Esophagus squamous epithelium (tissue), 5 donors: ENCODE measurements at regions not wholly inside any gene's neighbourhood (a gene's known extent, or its start where the extent isn't known, plus 50 kb on each side); places are given as distances from the start of the nearest gene placed in this dataset.

Experiments
- DNase-seq: peaks from one replicate; lab custom pipeline; 2025; lab: John Stamatoyannopoulos, UW
- H3K27ac ChIP-seq, 4 donors: fragments of 200-600 bp; sonication (generic); one replicate each; pipeline ENCODE4 v1.5.1; 2016 to 2019; ENCODE audit warnings: mild to moderate bottlenecking in 1 of 4
- H3K27me3 ChIP-seq, 4 donors: fragments of 200-600 bp; sonication (generic); 1 replicate in 3 of 4; 2 replicates in 1 of 4; pipeline versions ENCODE4 v1.5.1 to v1.6.0; 2017 to 2021; ENCODE audit warnings: antibody characterized with exemption in 1 of 4
- H3K36me3 ChIP-seq, 3 donors: fragments of 200-600 bp; sonication (generic); one replicate each; pipeline ENCODE4 v1.5.1; 2016 to 2019
- H3K4me1 ChIP-seq, 3 donors: fragments of 200-600 bp; sonication (generic); one replicate each; pipeline ENCODE4 v1.5.1; 2017 to 2019
- H3K4me3 ChIP-seq, 4 donors: fragments of 200-600 bp; sonication (generic); 1 replicate in 3 of 4; 2 replicates in 1 of 4; pipeline ENCODE4 v1.5.1; 2016 to 2019; ENCODE audit warnings: mild to moderate bottlenecking in 2 of 4, moderate library complexity in 1 of 4
- H3K9me3 ChIP-seq, 3 donors: fragments of 200-600 bp; sonication (generic); one replicate each; pipeline ENCODE4 v1.5.1; 2016 to 2019
- CTCF ChIP-seq, 6 experiments: fragments of 450-650 bp in 4 of 6; fragments of 200-600 bp in 2 of 6; sonication (generic) in 2 of 6; IDR thresholded peaks; one replicate each; pipeline ENCODE4 v1.5.1; 2016 to 2019; ENCODE audit warnings: antibody characterized with exemption in 6 of 6, mild to moderate bottlenecking in 4 of 6, moderate library complexity in 4 of 6
- POLR2A ChIP-seq, 4 donors: fragments of 450-650 bp; IDR thresholded peaks; one replicate each; pipeline ENCODE4 v1.6.1; 2017; ENCODE audit warnings: antibody characterized with exemption in 4 of 4, mild to moderate bottlenecking in 4 of 4, moderate library complexity in 3 of 4
- WGBS, 2 donors: methylation state at CpG; one replicate each; pipeline ENCODE4 v1.1.5; 2018; 5-methylcytosine and 5-hydroxymethylcytosine counted together
- intact Hi-C: fragments of 100-400 bp; cut with DNase I; formaldehyde crosslinking; loops from one replicate; pipeline ENCODE4 v1.15.0; 2022
- donor health status: DM: yes; HTN: yes; CAD: no.

- intact Hi-C loops = no loop called here
- Histone ChIP-seq H3K36me3 (no peaks in the 10 kb centered on the region), H3K27ac (no peak overlapping the region), H3K27me3 (peaks cover 0 to 10% (median 0%) of the 10 kb centered on the region in 4 donors), H3K9me3 (no peaks in the 10 kb centered on the region), H3K4me1 (peaks cover 0 to 9% (median 0%) of the 10 kb centered on the region in 3 donors), H3K4me3 (no peak overlapping the region)
- DNase-seq = no peak
- WGBS, 2 donors = 27 to 32% methylated on average over 3 of the region's 3 CpGs
- TF ChIP-seq POLR2A (IDR thresholded peaks at IDR 0.05) (no peak), CTCF (IDR thresholded peaks at IDR 0.05) (no peak)
Measured at GRCh38 chr17:71987634-71988033, 133.2 kb upstream of the SOX9 start.

- TF ChIP-seq CTCF (IDR thresholded peaks at IDR 0.05) = no peak
- TF ChIP-seq POLR2A (IDR thresholded peaks at IDR 0.05) = no peak
- Histone ChIP-seq H3K4me1 (peaks cover 0 to 15% (median 0%) of the 10 kb centered on the region in 3 donors), H3K4me3 (no peak overlapping the region), H3K27me3 (peaks cover 0 to 15% (median 0%) of the 10 kb centered on the region in 4 donors), H3K9me3 (no peaks in the 10 kb centered on the region), H3K36me3 (no peaks in the 10 kb centered on the region), H3K27ac (no peak overlapping the region)
- 71 to 79% methylated on average over 2 of the region's 2 CpGs for WGBS, 2 donors
- intact Hi-C loops = no loop called here
- DNase-seq = no peak
Measured at GRCh38 chr17:71989117-71989516, 131.7 kb upstream of the SOX9 start.

- Histone ChIP-seq H3K9me3 (no peaks in the 10 kb centered on the region), H3K4me3 (no peak overlapping the region), H3K27ac (no peak overlapping the region), H3K4me1 (peaks cover 0 to 6% (median 0%) of the 10 kb centered on the region in 3 donors), H3K36me3 (no peaks in the 10 kb centered on the region), H3K27me3 (peaks cover 0 to 15% (median 0%) of the 10 kb centered on the region in 4 donors)
- WGBS, 2 donors = 29 to 51% methylated on average over 2 to 4 of the region's 8 CpGs
- DNase-seq = no peak
- intact Hi-C loops = no loop called here
- no peak for TF ChIP-seq CTCF (IDR thresholded peaks at IDR 0.05)
- no peak for TF ChIP-seq POLR2A (IDR thresholded peaks at IDR 0.05)
Measured at GRCh38 chr17:71993363-71993762, 127.5 kb upstream of the SOX9 start.

- H3K9me3 ChIP-seq = no peaks in the 10 kb centered on the region
- intact Hi-C loops = no loop called here
- TF ChIP-seq CTCF (IDR thresholded peaks at IDR 0.05) (no peak), POLR2A (IDR thresholded peaks at IDR 0.05) (no peak)
- H3K27me3 ChIP-seq = peaks cover 0 to 15% (median 0%) of the 10 kb centered on the region in 4 donors
- DNase-seq = no peak
- H3K4me1 ChIP-seq = peaks cover 0 to 6% (median 0%) of the 10 kb centered on the region in 3 donors
- 37 to 41% methylated on average over 2 of the region's 2 CpGs for WGBS, 2 donors
- H3K4me3 ChIP-seq = no peak overlapping the region
- no peak overlapping the region for H3K27ac ChIP-seq
- no peaks in the 10 kb centered on the region for H3K36me3 ChIP-seq
Measured at GRCh38 chr17:71995590-71995989, 125.2 kb upstream of the SOX9 start.

GRCh38 chr17:72004011-72004427, 116.8 kb upstream of the SOX9 start:
- Histone ChIP-seq H3K36me3 (no peaks in the 10 kb centered on the region), H3K27me3 (no peaks in the 10 kb centered on the region), H3K4me1 (no peaks in the 10 kb centered on the region), H3K27ac (no peak overlapping the region), H3K9me3 (no peaks in the 10 kb centered on the region), H3K4me3 (no peak overlapping the region)
- DNase-seq = no peak
- 31 to 63% methylated on average over 2 of the region's 2 CpGs for WGBS, 2 donors
- intact Hi-C loops = loop anchor here (10.0 kb wide), 1 partner anchor 49 kb away; no protein-coding TSS in a partner anchor
- TF ChIP-seq CTCF (IDR thresholded peaks at IDR 0.05) = no peak
- no peak for TF ChIP-seq POLR2A (IDR thresholded peaks at IDR 0.05)
